ENCODE measurements at regions not wholly inside any gene's neighbourhood (a gene's known extent, or its start where the extent isn't known, plus 50 kb on each side); places are given as distances from the start of the nearest gene placed in this dataset.

DNA sequence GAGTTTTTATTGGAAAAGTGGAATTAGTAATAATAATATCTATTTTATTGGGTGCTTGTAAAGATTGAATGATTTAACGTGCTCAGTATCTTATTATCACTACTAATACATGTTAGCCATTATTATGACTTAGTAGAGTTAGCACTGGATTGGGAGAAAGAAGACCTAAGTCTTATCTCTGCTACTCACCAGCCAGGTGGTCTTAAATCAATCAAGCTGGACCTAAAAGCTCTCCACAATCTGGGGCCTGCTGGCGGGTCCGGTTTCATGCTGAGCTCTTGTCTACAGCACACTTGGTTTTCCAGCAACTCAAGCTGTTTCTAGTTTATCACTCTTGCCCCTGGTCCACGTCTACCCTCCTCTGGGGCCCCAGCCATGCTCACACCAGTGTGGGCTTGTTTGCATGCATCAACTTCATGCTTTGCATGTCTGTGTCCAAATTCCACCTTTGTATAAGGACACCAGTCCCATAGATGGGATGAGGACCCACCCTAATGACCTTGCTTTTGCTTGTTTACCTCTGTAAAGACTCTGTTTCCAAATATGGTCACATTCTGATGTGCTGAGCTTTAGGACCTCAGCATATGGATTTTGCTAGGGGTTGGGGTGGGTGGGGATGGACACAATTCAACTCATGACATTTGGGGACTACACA lies 363.1 kb downstream of the LPIN1 start:
- DNase-seq: no peak

DNA sequence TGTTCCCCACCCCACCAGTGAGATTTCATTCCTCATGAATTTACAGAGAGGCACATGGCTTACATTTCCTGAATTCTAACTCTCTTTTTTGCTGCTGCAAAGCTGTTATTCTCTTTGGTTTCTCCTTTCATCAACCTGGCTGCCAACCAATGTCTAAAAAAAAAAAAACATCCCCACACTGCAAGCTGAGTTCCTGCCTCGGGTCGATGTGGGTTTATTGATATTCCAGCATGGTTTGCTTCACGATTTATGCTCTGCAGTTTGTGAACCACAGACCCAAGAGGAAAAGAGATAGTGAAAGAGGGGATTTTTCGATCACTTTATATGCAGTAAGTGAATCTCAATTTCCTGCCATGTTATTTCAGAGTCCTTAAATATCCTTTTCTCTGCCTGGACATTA lies 363.6 kb downstream of the LPIN1 start:
- no peak for DNase-seq

DNA sequence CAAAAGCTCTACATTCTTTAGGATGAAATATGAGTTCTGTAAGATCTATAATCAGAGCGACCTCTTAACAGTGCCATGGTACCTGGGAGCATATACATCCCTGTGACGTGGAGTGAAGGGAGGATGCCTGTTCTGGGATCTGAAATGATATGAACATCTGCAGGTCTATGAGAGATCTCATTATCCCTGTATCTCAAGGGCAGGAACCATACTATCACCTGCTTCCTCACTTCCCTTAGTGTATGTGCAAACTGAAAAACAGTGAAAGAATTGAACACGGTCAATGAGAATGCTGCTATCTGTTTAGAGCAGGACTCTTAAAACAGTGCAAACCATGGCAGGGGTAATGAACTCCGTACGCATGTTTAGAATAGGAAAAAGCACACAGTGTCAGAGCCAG lies 364.0 kb downstream of the LPIN1 start:
- no peak for DNase-seq

DNA sequence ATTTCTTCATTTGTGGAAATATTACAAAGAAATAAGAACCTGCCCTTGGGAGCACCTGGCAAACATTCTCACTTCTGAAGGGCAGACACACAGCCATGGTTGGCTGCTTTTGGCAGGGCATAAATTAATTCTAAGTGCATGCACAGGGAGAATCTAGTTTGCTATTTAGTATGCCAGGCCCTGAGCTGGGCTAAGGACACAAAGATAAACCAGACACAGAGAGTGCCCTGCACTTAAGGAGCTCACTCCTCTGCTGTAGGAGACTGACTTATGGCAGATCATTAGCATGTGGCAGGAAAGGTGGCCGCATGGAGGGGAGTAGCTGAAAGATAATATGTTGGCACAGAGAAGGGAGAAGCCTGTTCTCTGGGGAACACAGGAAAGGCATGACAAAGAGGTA lies 367.0 kb downstream of the LPIN1 start:
- no peak for DNase-seq

DNA sequence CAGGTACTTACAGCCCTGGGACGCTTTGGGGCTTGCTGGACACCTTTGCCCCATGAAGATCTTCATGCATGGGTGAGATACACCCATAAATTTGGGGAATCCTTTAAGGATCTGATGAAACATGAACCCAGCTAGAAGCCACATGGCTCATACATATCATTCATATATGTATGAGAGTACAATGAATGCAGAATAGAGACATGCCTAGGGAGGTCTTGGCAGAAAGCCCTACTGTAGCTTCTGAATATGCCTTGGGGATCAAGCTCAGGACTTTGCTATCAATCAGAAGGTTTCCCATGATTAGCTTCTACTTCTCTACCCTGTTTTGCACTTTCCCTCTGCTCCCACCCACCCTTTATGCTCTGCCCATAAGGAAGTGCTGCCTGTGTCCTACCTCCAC lies 368.4 kb downstream of the LPIN1 start:
- no peak for DNase-seq

DNA sequence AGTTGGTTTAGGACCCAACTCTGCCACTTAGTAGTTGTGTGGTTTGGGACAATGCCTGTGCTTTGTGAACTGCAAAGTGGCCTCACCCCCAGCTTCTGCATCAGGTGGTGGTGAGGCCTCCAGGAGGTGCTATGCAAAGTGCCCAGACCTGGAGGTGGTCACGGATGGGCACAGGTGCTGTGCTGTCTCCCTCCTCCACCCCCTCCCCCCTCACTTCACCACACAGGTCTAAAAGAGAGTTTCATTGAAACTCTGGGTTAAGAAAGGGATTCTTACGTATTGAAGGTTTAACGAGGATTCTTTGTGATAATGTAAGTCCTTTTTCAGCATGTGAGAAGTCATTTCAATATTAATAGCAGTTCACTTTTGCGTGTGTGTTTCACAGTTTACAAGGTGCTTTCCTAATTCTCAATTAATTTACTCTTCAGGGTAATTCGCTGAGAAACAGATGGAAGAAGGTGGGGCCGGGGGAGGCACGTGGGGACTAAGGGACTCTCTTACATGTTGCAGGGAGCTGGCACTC lies 369.9 kb downstream of the LPIN1 start:
- no peak for DNase-seq

DNA sequence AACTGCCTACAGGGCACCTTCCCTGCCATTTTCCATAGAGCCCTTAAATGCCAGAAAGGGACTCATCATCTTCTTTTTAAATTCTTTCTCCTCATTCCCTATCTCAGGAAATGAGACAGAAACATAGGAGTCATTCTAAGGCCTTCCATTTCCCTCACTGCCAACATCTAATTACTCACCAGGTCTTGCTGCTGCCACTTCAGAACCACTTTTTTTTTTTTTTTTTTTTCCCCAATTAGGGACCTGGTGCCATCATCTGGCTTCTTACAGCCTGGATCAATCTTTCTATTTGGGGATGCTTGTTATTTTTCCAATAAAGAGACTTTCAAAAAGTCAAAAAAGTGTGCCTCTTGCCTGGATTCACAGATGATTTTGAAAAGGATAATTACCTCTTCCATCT lies 373.4 kb downstream of the LPIN1 start:
- DNase-seq: no peak

DNA sequence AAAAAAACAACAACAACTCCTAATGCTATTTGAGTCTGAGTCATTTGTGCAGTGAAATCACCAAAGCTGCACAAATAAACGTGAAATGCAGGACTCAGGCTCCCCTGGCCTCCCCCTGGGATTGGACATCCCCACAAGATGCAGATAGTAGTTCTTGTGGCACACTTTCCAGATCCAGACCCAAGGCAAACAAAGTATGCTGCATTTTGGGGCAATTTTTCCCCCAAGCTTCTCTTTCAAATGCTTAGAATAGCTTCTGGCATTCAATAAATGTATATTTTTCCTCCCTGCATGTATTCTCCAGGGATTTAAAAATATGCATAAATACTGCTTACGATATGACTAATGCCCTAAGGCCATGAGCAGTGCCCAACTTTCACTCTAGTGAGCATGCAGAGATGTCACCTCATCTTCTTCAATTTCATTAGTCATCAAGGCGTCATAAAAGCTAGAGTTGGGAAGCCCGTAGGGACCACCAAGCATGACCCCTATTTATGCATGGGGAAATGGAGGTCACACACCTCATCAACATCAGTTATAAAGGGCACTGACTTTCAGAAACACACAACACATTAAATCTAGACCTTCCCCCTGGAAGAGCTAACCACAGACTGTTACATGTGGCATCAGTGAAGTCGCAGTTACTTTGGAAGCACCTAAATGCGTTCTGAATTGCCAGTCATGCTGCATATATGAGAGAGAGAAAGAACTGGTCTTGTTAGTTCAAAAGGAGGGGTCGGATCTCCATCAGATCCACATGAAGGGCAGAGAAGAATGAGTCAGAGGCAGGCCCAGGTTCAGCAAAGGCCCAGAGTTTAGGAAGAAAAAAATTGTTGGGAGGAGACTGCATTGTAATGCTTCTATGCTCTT lies 374.1 kb downstream of the LPIN1 start:
- DNase-seq: no peak

DNA sequence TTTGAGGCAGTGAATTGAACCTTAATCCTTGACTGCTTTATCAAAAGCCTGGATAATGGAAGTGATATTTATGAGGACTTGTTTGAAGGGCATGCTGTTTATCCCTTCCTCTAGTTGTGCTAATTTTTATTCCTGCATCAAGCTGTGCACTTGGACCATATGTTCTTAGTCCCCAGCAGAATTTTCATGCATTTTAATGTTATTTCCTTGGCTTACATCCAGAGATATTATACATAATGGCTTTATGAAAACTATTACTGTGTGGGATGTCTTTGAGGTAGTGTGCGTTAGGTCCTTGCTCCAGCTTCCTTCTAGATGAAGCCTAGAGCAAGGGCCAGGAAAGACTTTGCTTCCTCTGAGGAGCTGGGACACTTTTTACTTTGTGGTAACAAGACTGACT lies 378.4 kb downstream of the LPIN1 start:
- DNase-seq: no peak

DNA sequence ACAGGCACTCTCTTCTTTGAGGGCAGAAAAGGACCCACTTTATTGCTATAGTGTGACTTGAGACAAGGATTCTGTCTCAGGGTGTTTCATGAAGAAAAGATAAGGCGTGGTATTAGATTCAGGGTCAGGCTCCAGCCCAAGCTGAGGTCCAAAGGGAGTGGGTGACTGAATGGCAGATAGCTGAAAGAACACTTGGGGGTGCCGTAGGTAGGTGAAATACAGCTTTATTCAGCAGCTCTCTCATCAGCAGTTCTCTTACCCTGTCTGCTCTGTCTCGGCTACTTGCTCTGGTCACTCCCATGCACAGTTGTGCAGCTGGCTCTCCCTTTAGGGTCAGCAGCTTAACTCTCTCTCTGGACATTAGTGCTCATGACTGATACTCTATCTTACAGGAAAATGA lies 379.9 kb downstream of the LPIN1 start:
- no peak for DNase-seq

DNA sequence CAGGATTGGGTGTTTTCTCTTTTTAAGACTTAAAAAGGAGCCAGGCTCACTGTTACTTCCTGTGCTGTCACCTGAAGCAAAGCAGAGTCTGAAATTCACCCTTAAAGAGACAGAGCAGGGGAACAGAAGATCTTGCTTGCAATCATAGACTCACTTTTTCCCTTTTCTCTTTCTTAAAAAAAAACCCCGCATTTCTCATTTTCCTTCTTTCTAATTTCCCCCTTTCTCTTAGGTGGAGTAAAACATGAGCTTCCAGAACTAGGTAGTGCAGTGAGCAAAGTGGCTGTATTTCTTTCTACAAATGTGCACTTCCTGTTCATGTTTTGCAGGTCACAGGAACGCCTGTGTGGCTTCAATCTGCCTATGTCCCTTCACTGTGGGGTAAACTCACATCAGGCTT lies 381.2 kb downstream of the LPIN1 start:
- DNase-seq: no peak

DNA sequence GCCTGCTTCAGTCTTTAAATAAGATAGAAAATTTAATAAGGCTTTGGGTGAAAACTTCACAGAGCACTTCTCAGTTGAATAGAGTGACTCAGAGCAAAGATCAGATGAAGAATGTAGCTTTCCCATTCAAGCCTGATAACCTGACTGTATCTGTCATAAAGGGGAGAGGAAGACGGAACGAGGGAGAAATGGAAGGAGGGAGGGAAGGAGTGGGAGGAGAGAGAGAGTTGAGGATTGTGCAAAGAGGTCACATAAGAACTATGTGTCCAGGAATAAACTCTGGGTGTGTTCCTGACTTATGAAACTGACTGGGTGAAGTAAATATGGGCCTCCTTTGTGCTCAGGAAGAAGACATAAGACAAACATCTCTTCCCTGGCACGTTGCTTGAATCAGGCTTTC lies 385.5 kb downstream of the LPIN1 start:
- no peak for DNase-seq

DNA sequence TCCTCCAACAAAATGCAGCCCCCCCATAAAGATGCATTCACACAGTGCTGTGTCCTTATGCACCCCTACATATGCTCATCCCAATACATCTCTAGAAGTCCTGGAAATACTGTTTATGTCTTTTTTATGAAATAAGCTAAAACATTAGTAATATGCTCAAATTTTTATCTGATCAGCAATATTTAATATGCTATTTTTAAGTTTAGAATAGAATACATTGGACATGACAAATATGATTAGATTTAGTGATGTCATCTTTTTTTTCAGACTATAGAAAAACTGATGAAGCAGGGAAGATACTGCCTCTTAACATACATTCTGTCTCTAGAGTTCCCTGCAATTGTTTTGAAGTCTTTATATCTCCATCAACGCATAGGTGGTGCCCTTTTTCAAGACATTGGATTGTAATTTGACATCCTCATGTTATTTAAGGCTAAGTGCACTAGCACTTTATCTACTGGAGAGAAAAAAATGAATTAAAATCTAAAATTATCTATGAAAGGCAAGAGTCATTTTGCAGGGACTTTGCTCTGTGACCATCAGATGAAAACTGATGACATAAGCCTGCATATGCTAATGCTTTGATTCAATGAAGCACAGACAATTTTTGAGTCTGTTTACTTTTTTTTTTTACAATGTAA lies 395.3 kb downstream of the LPIN1 start:
- DNase-seq: no peak

DNA sequence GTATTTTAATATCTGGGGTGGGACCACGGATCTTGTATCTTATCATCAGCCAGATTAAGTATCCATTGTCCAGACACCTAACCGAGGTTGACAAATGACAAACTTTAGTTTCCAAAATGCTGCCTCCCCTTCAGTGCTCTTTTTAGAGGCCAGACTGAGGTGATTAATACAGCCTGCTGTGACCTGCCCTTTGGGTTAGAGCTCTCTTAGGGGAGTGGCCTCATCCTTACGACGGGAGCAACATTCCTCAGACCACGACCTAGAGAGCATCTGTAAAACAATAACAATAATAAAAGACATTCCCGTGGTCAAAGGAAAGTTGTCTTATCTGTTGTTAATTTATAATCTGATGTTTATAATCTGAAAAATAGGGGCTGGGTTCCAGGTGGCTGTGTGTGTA lies 405.3 kb downstream of the LPIN1 start:
- DNase-seq: no peak

DNA sequence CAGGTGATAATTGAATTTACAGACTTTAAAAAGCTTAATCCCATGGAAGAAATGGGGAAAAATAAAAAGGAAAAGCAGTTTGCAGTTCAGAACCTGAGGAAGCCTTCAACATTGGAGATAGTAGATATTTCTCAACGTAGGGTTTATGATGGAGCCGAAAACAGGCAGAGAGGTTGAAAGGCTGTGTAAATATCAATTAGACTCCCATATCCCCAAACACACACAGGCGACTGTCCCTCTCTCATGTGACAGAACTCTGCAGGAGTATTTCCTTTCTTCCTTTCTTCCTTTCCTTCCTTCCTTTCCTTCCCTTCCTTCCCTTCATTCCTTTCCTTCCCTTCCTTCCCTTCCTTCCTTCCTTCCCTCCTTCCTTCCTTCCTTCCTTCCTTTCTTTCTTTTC lies 406.5 kb downstream of the LPIN1 start:
- no peak for DNase-seq

DNA sequence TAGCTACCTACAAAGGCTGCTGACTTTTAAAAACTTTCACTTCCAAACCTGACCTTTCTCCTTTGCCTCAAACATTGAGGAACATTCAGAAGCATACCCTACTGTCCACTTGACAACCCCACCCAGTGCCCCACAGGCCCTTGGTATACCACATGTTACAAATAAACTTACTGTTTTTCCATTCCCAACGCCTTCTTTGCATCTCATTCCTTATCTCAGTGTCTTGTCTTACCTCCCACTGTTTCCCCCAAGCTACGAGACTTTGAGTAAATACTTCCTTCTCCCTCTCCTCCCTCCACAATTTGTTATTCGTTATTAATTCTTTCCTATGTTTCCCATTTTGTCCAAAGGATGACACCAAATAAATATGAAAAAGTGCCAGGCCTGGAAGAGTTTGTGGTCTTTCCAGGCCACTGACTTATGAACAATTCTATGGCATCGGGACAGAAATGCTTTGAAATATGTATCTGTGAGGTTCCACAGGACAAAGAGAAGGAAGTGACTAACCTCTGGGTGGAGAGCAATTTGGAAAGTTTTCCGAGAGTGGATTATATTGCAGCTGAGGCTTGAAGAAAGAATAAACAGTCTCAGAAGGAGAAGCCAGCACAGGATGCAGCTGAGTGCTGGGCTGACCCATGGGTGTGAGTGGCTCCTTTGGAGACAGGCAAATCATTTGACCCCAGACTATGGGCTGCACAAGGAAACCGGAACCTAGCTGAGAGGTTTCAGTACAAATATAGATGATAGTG lies 409.0 kb downstream of the LPIN1 start:
- no peak for DNase-seq

DNA sequence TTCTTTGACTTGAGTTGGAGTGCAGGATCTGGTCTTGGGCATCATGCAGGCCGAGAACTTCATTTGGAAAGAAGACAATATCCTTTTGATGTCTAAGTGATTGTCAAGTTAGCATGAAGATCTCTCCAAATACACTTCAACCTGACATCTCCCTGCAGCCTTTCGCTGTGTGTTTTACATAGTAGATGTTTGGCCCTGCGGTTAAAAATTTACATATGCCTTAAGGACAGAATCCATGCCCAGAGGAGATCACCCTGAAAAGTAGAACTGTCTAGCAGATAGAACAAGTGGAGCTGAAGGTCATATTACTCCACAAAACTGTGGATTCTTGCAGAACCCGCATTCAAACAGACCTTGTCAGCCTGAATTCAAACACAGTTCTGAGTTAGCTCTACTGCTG lies 409.9 kb downstream of the LPIN1 start:
- DNase-seq: no peak

DNA sequence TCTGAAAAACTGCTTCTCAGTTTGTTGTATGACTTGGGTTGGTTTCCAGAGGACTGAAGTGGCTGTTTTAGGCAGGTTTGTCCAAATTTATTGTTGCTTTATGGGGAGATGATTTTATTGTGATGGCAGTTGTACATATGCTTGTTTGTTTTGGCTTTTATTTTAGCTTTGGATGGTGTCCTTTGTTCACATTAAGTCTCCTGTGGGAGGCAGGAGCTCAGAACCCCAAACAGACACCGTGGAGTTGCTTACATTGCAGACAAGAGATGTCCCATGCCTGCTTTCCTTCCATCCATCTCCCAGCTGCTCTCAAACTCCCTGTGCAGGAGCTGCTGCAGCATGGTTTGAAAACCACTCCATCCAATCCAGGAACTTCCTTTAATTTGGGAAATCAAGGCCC lies 414.7 kb downstream of the LPIN1 start:
- DNase-seq: no peak

DNA sequence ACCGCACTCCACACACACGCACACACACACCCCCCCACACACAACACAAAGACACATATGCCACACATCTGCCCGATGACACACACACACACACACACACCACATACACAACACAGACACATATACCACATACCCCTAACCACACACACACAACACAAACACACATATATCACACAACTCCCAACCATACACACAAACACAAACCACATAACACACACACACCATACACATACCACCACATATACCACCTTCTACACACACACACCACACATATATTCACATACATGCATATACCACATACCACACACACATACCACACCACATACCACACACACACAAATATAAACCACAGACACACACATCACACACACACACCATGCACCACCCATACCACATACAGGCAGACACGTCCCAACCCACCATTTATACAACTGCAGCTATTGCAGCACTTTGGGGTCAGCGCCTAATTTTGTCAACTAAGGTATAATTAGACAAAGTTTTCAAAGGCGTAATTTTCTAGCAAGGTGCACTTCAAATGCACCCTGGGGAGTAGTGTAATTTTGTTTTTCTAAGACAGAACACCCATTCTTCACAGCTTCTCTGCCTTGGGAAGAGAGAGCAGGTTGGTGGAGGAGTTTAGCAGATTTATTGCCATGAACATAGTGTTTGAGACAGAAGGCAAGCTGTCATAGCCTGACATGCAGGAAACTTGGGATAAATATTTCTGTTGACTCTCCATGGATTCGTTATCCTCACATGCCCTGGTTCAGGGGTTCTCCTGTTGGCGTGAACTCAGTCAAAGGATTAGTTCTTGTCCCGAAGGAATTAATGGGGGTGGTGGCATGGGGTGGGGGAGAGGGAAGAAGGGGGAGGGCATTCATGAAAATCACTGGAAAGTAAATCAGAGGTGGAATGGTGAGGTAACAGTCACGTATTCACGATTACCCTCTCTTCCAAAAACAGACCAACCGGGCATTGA lies 416.1 kb downstream of the LPIN1 start:
- DNase-seq: no peak

DNA sequence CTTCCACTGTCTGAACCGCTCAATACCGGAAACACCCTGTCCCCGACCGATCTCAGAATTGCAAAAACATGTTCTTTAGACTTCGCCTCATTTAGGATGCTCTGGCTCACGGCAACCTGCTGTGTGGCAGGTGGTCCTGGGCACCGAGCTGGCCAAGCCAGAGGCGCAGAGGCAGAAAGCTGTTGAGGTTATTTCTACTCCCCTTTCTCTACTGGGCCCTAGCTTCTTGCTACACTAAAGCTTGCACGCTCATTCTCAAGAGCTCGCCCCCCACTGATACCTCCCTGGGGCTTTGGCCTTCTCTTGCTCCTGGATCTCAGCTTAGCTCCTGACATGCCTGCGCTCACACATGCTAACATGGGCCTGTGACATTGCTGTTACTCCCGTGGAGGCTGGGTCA lies 417.4 kb downstream of the LPIN1 start:
- no peak for DNase-seq

DNA sequence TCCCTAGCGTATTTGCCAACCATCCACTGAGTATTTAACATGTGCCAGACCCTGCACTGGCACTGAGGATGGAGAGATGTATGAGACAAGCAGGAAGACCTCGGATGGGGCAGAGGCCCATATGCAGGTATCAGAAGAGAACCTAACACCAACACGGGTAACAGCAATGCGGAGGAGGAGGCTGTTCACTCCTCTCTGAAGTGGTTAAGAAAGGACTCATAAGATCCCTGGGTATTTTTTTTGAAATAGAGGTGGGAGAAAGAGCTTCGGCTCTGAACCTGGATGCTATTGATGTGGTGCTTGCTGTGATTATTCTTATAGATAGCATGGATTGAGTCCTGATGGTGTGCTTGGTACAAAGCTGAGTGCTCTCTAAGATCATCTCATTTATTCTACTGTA lies 418.3 kb downstream of the LPIN1 start:
- DNase-seq: no peak

Data from amygdala (tissue), 56 donors.